ENCODE measurements at regions not wholly inside any gene's neighbourhood (a gene's known extent, or its start where the extent isn't known, plus 50 kb on each side); places are given as distances from the start of the nearest gene placed in this dataset.

- no peak for TF ChIP-seq CTCF (IDR thresholded peaks at IDR 0.05)
- Histone ChIP-seq H3K4me3 (ENCODE audit: low read length) (no peak overlapping the region), H3K27ac (ENCODE audit: low read length) (no peak overlapping the region), H3K4me1 (ENCODE audit: control insufficient read depth, insufficient read depth, low read length) (peaks cover 37% of the 10 kb centered on the region), H3K36me3 (ENCODE audit: control insufficient read depth, insufficient read depth, low read length) (no peaks in the 10 kb centered on the region), H3K9me3 (ENCODE audit: control insufficient read depth, insufficient read depth, low read length) (peaks cover 3% of the 10 kb centered on the region), H3K27me3 (ENCODE audit: control insufficient read depth, insufficient read depth, low read length) (no peaks in the 10 kb centered on the region)
- H3K9me3 Mint-ChIP-seq, result peaks cover 2 to 3% of the 10 kb centered on the region in 2 donors
- DNase-seq (peak in 1 of 2 donors; percentile 62), ATAC-seq (peak in 2 of 3 donors; percentile 17 to 47)
- peaks cover 6 to 19% of the 10 kb centered on the region in 2 donors for H3K27me3 Mint-ChIP-seq (ENCODE audit: low read depth in 2 of 2)
- intact Hi-C loops (cut with micrococcal nuclease), result no loop called here
- H3K36me3 Mint-ChIP-seq, result no peaks in the 10 kb centered on the region
- peak overlapping the region in 1 of 2 donors; percentile 62 for H3K27ac Mint-ChIP-seq
- H3K4me1 Mint-ChIP-seq, result peaks cover 33% of the 10 kb centered on the region in 2 donors
- 0% methylated on average over 2 of the region's 4 CpGs for WGBS (ENCODE audit: insufficient coverage)
- H3K4me3 Mint-ChIP-seq, result no peak overlapping the region
Observed at GRCh38 chrX:40281336-40282005, 183.7 kb upstream of the BCOR start.

- H3K27me3 ChIP-seq (ENCODE audit: control insufficient read depth, insufficient read depth, low read length), result no peaks in the 10 kb centered on the region
- peaks cover 4% of the 10 kb centered on the region for H3K9me3 ChIP-seq (ENCODE audit: control insufficient read depth, insufficient read depth, low read length)
- Mint-ChIP-seq H3K9me3 (no peaks in the 10 kb centered on the region), H3K4me3 (no peak overlapping the region), H3K27me3 (ENCODE audit: low read depth in 2 of 2) (peaks cover 2 to 19% of the 10 kb centered on the region in 2 donors), H3K36me3 (no peaks in the 10 kb centered on the region), H3K4me1 (peaks cover 33% of the 10 kb centered on the region in 2 donors), H3K27ac (peak overlapping the region; percentile 85 to 95)
- 100% methylated on average over 2 of the region's 5 CpGs for WGBS (ENCODE audit: insufficient coverage)
- H3K4me1 ChIP-seq (ENCODE audit: control insufficient read depth, insufficient read depth, low read length), result peaks cover 37% of the 10 kb centered on the region
- TF ChIP-seq CTCF (IDR thresholded peaks at IDR 0.05), result no peak
- ATAC-seq (no peak), DNase-seq (no peak)
- H3K4me3 ChIP-seq (ENCODE audit: low read length), result no peak overlapping the region
- intact Hi-C loops (cut with micrococcal nuclease), result loop anchor here (2.0 to 5.0 kb wide), 3 partner anchors 103 to 422 kb away; partner anchors contain the start of gene BCOR
- no peak overlapping the region for H3K27ac ChIP-seq (ENCODE audit: low read length)
- H3K36me3 ChIP-seq (ENCODE audit: control insufficient read depth, insufficient read depth, low read length), result no peaks in the 10 kb centered on the region
Observed at GRCh38 chrX:40279762-40280161, 182.0 kb upstream of the BCOR start.

GRCh38 chrX:40279091-40279430 lies 181.3 kb upstream of the BCOR start:
- no peak overlapping the region for H3K4me3 ChIP-seq (ENCODE audit: low read length)
- peak overlapping the region; percentile 63 for H3K4me3 Mint-ChIP-seq
- no peak for ATAC-seq
- peaks cover 33% of the 10 kb centered on the region in 2 donors for H3K4me1 Mint-ChIP-seq
- H3K4me1 ChIP-seq (ENCODE audit: control insufficient read depth, insufficient read depth, low read length), result peaks cover 37% of the 10 kb centered on the region
- no peaks in the 10 kb centered on the region for H3K36me3 ChIP-seq (ENCODE audit: control insufficient read depth, insufficient read depth, low read length)
- peaks cover 4% of the 10 kb centered on the region for H3K9me3 ChIP-seq (ENCODE audit: control insufficient read depth, insufficient read depth, low read length)
- H3K9me3 Mint-ChIP-seq, result no peaks in the 10 kb centered on the region
- WGBS (ENCODE audit: insufficient coverage), result 71% methylated on average over 3 of the region's 3 CpGs
- peak overlapping the region; percentile 48 for H3K27ac ChIP-seq (ENCODE audit: low read length)
- intact Hi-C loops (cut with micrococcal nuclease), result loop anchor here (2.0 to 5.0 kb wide), 3 partner anchors 102 to 422 kb away; partner anchors contain the start of gene BCOR
- TF ChIP-seq CTCF (IDR thresholded peaks at IDR 0.05), result no peak
- no peaks in the 10 kb centered on the region for H3K36me3 Mint-ChIP-seq
- peak overlapping the region; percentile 85 to 95 for H3K27ac Mint-ChIP-seq
- no peaks in the 10 kb centered on the region for H3K27me3 ChIP-seq (ENCODE audit: control insufficient read depth, insufficient read depth, low read length)
- H3K27me3 Mint-ChIP-seq (ENCODE audit: low read depth in 2 of 2), result peaks cover 2 to 19% of the 10 kb centered on the region in 2 donors
- no peak for DNase-seq

Data from natural killer cell (primary cell).